Motor neuron (in vitro differentiated cells): ENCODE measurements at regions not wholly inside any gene's neighbourhood (a gene's known extent, or its start where the extent isn't known, plus 50 kb on each side); places are given as distances from the start of the nearest gene placed in this dataset.

ENCODE experiments used
- ATAC-seq, 8 experiments: fragments of 200-7000 bp; cut with Tn5 transposase; replicated peaks in 6 of 8; 2 replicates each; pipeline ENCODE4 v1.8.0; 2021; ENCODE audit warnings: mild to moderate bottlenecking in 8 of 8, moderate library complexity in 8 of 8
- H3K27ac ChIP-seq, 2 donors: fragments of 250-450 bp; sonication (Bioruptor Pico); 2 replicates each; pipeline ENCODE4 v1.9.0; 2021; ENCODE audit warnings: antibody characterized with exemption in 2 of 2, mild to moderate bottlenecking in 2 of 2, moderate library complexity in 1 of 2
- H3K4me1 ChIP-seq, 2 donors: fragments of 250-450 bp; sonication (Bioruptor Pico); replicated peaks in 1 of 2; 2 replicates each; pipeline ENCODE4 v1.6.1; 2021; ENCODE audit warnings: antibody characterized with exemption in 2 of 2, mild to moderate bottlenecking in 2 of 2, moderate library complexity in 1 of 2
- H3K4me3 ChIP-seq, 5 donors: fragments of 250-450 bp; sonication (Bioruptor Pico); 2 replicates each; pipeline ENCODE4 v1.9.0; 2021; ENCODE audit warnings: antibody characterized with exemption in 5 of 5, mild to moderate bottlenecking in 5 of 5, moderate library complexity in 4 of 5
- WGBS, 10 experiments: fragments of 450-650 bp; shearing (Covaris generic); methylation state at CpG; one replicate each; pipeline ENCODE4 v1.0.0; 2022; 5-methylcytosine and 5-hydroxymethylcytosine counted together
- in situ Hi-C, 9 experiments: fragments of 400-800 bp; cut with MboI; loops; one replicate each; pipeline ENCODE4 v1.15.0; 2021; ENCODE audit warnings: low sequenced_read_pairs in 9 of 9, low pct_unique_long_range_greater_than_20kb in 2 of 9; ENCODE audit not compliant: unreplicated experiment in 9 of 9

- no peak for ATAC-seq
- Histone ChIP-seq H3K4me3 (no peak overlapping the region), H3K27ac (no peak overlapping the region), H3K4me1 (no peaks in the 10 kb centered on the region)
- in situ Hi-C loops = no loop called here
- 79 to 100% (median 90%) methylated on average over 2 to 4 of the region's 5 CpGs; no CpG with 5 or more reads in 2 of the 10 experiments for WGBS, 10 experiments
Observed at GRCh38 chr6:147077251-147077650, 127.0 kb upstream of the STXBP5 start.

GRCh38 chr6:147078106-147078505 is 126.1 kb upstream of the STXBP5 start:
- 33 to 88% (median 60%) methylated on average over 1 to 2 of the region's 2 CpGs; no CpG with 5 or more reads in 3 of the 10 experiments for WGBS, 10 experiments
- in situ Hi-C loops = no loop called here
- no peaks in the 10 kb centered on the region for H3K4me1 ChIP-seq
- H3K27ac ChIP-seq = no peak overlapping the region
- no peak for ATAC-seq
- no peak overlapping the region for H3K4me3 ChIP-seq

- in situ Hi-C loops = no loop called here
- H3K4me1 ChIP-seq = no peaks in the 10 kb centered on the region
- no peak for ATAC-seq
- WGBS, 10 experiments = 75 to 100% (median 94%) methylated on average over 1 to 2 of the region's 2 CpGs; no CpG with 5 or more reads in 3 of the 10 experiments
- H3K27ac ChIP-seq = no peak overlapping the region
- no peak overlapping the region for H3K4me3 ChIP-seq
Observed at GRCh38 chr6:147078602-147079001, 125.6 kb upstream of the STXBP5 start.

GRCh38 chr6:147080225-147080624 is 124.0 kb upstream of the STXBP5 start:
- in situ Hi-C loops = no loop called here
- Histone ChIP-seq H3K27ac (no peak overlapping the region), H3K4me1 (no peaks in the 10 kb centered on the region), H3K4me3 (no peak overlapping the region)
- WGBS, 10 experiments = 80 to 100% (median 91%) methylated on average over 1 to 4 of the region's 4 CpGs; no CpG with 5 or more reads in 2 of the 10 experiments
- no peak for ATAC-seq

GRCh38 chr6:147081076-147081609 is 123.1 kb upstream of the STXBP5 start:
- Histone ChIP-seq H3K27ac (no peak overlapping the region), H3K4me3 (no peak overlapping the region), H3K4me1 (no peaks in the 10 kb centered on the region)
- no peak for ATAC-seq
- in situ Hi-C loops = no loop called here
- WGBS, 10 experiments = 50 to 97% (median 80%) methylated on average over 1 to 3 of the region's 3 CpGs; no CpG with 5 or more reads in 2 of the 10 experiments

GRCh38 chr6:147087641-147088040 is 116.6 kb upstream of the STXBP5 start:
- ATAC-seq = peak in 1 of 8 experiments; percentile 71
- no peaks in the 10 kb centered on the region for H3K4me1 ChIP-seq
- no peak overlapping the region for H3K27ac ChIP-seq
- H3K4me3 ChIP-seq = no peak overlapping the region
- in situ Hi-C loops = no loop called here

- H3K4me3 ChIP-seq = no peak overlapping the region
- in situ Hi-C loops = no loop called here
- no peak for ATAC-seq
- 71 to 100% (median 80%) methylated on average over 1 of the region's 1 CpG; no CpG with 5 or more reads in 4 of the 10 experiments for WGBS, 10 experiments
- no peaks in the 10 kb centered on the region for H3K4me1 ChIP-seq
- H3K27ac ChIP-seq = no peak overlapping the region
Observed at GRCh38 chr6:147088861-147089260, 115.4 kb upstream of the STXBP5 start.

- Histone ChIP-seq H3K27ac (no peak overlapping the region), H3K4me3 (no peak overlapping the region), H3K4me1 (no peaks in the 10 kb centered on the region)
- WGBS, 10 experiments = 63 to 100% (median 98%) methylated on average over 1 to 3 of the region's 3 CpGs
- no peak for ATAC-seq
- in situ Hi-C loops = no loop called here
Observed at GRCh38 chr6:147095316-147095715, 108.9 kb upstream of the STXBP5 start.

- 67 to 100% (median 85%) methylated on average over 1 to 3 of the region's 3 CpGs; no CpG with 5 or more reads in 1 of the 10 experiments for WGBS, 10 experiments
- no peaks in the 10 kb centered on the region for H3K4me1 ChIP-seq
- ATAC-seq = peak in 1 of 8 experiments; percentile 68
- no peak overlapping the region for H3K27ac ChIP-seq
- H3K4me3 ChIP-seq = no peak overlapping the region
- in situ Hi-C loops = no loop called here
Observed at GRCh38 chr6:147099974-147100373, 104.2 kb upstream of the STXBP5 start.

GRCh38 chr6:147103007-147103406 is 101.2 kb upstream of the STXBP5 start:
- no peak overlapping the region for H3K4me3 ChIP-seq
- no peaks in the 10 kb centered on the region for H3K4me1 ChIP-seq
- no peak overlapping the region for H3K27ac ChIP-seq
- 60 to 100% (median 100%) methylated on average over 1 to 2 of the region's 2 CpGs; no CpG with 5 or more reads in 1 of the 10 experiments for WGBS, 10 experiments
- in situ Hi-C loops = no loop called here
- ATAC-seq = no peak

- Histone ChIP-seq H3K27ac (no peak overlapping the region), H3K4me3 (no peak overlapping the region), H3K4me1 (no peaks in the 10 kb centered on the region)
- in situ Hi-C loops = no loop called here
- ATAC-seq = no peak
Observed at GRCh38 chr6:147103694-147104093, 100.5 kb upstream of the STXBP5 start.

- 79 to 97% (median 91%) methylated on average over 2 to 5 of the region's 5 CpGs for WGBS, 10 experiments
- Histone ChIP-seq H3K4me1 (no peaks in the 10 kb centered on the region), H3K27ac (no peak overlapping the region), H3K4me3 (no peak overlapping the region)
- no peak for ATAC-seq
- in situ Hi-C loops = no loop called here
Observed at GRCh38 chr6:147105786-147106185, 98.4 kb upstream of the STXBP5 start.

GRCh38 chr6:147106759-147107401 is 97.3 kb upstream of the STXBP5 start:
- ATAC-seq = peak in 2 of 8 experiments; percentile 17 to 24
- Histone ChIP-seq H3K27ac (no peak overlapping the region), H3K4me1 (no peaks in the 10 kb centered on the region), H3K4me3 (no peak overlapping the region)
- in situ Hi-C loops = no loop called here
- 50 to 93% (median 74%) methylated on average over 3 to 7 of the region's 7 CpGs; no CpG with 5 or more reads in 1 of the 10 experiments for WGBS, 10 experiments
